Endodermal cell (in vitro differentiated cells): ENCODE measurements at regions not wholly inside any gene's neighbourhood (a gene's known extent, or its start where the extent isn't known, plus 50 kb on each side); places are given as distances from the start of the nearest gene placed in this dataset.

Experiments
- DNase-seq: peaks from one replicate; pipeline ENCODE4 v3.0.0-alpha.2; 2017
- H3K27ac ChIP-seq: 2 replicates; pipeline ENCODE4 v1.5.1; 2013; ENCODE audit warnings: mild to moderate bottlenecking, low read depth, low read length, moderate library complexity
- H3K27me3 ChIP-seq: 2 replicates; pipeline ENCODE4 v1.6.1; 2013; ENCODE audit warnings: mild to moderate bottlenecking, low read length, moderate library complexity; ENCODE audit not compliant: insufficient read depth, control insufficient read depth, poor library complexity, severe bottlenecking
- H3K36me3 ChIP-seq: 2 replicates; pipeline ENCODE4 v1.7.0; 2013; ENCODE audit warnings: mild to moderate bottlenecking, low read length, moderate library complexity; ENCODE audit not compliant: control insufficient read depth, insufficient read depth
- H3K4me1 ChIP-seq: one replicate; pipeline ENCODE4 v1.7.0; 2013; ENCODE audit warnings: low read length; ENCODE audit not compliant: control insufficient read depth, insufficient read depth
- H3K4me3 ChIP-seq: 2 replicates; pipeline ENCODE4 v1.5.1; 2013; ENCODE audit warnings: mild to moderate bottlenecking, low read length, moderate library complexity
- H3K9ac ChIP-seq: 2 replicates; pipeline ENCODE4 v1.6.1; 2013; ENCODE audit warnings: mild to moderate bottlenecking, low read length, moderate library complexity; ENCODE audit not compliant: poor library complexity, severe bottlenecking; ENCODE audit errors: extremely low read depth
- H3K9me3 ChIP-seq: 2 replicates; pipeline ENCODE4 v1.6.1; 2013; ENCODE audit warnings: mild to moderate bottlenecking, low read length, moderate library complexity; ENCODE audit not compliant: control insufficient read depth
- H3K27ac Mint-ChIP-seq: 2 replicates; pipeline ENCODE4 v1.8.0; 2020; ENCODE audit warnings: mixed read lengths
- H3K27me3 Mint-ChIP-seq: 2 replicates; pipeline ENCODE4 v1.8.0; 2021; ENCODE audit warnings: mild to moderate bottlenecking, mixed read lengths; ENCODE audit not compliant: insufficient read depth
- H3K36me3 Mint-ChIP-seq: 2 replicates; pipeline ENCODE4 v1.8.0; 2020; ENCODE audit warnings: low read depth, mixed read lengths
- H3K4me1 Mint-ChIP-seq: 2 replicates; pipeline ENCODE4 v1.8.0; 2020; ENCODE audit warnings: mixed read lengths
- H3K4me3 Mint-ChIP-seq: 2 replicates; pipeline ENCODE4 v1.8.0; 2020; ENCODE audit warnings: mild to moderate bottlenecking, moderate library complexity, mixed read lengths
- H3K9me3 Mint-ChIP-seq: 2 replicates; pipeline ENCODE4 v1.8.0; 2020; ENCODE audit warnings: mild to moderate bottlenecking, mixed read lengths
- CTCF ChIP-seq: fragments of 200-600 bp; sonication (generic); conservative IDR thresholded peaks from 2 replicates; pipeline ENCODE4 v1.5.0; 2021; ENCODE audit warnings: antibody characterized with exemption, mild to moderate bottlenecking
- WGBS, 2 experiments: methylation state at CpG; one replicate each; pipeline versions ENCODE4 v1.1.5 to v1.1.7; 2013; ENCODE audit warnings: missing lambda C conversion rate in 2 of 2, mixed read lengths in 1 of 2; ENCODE audit not compliant: insufficient coverage in 1 of 2, insufficient read length in 1 of 2; 5-methylcytosine and 5-hydroxymethylcytosine counted together

- DNase-seq: no peak
- H3K9ac ChIP-seq: no peak overlapping the region
- H3K4me3 ChIP-seq: no peak overlapping the region
- Mint-ChIP-seq H3K27me3 (peaks cover 1% of the 10 kb centered on the region), H3K4me3 (no peak overlapping the region), H3K9me3 (peaks cover 10% of the 10 kb centered on the region), H3K4me1 (peaks cover 3% of the 10 kb centered on the region), H3K27ac (no peak overlapping the region), H3K36me3 (no peaks in the 10 kb centered on the region)
- peaks cover 10% of the 10 kb centered on the region for H3K9me3 ChIP-seq
- no peak for TF ChIP-seq CTCF
- H3K27me3 ChIP-seq: no peaks in the 10 kb centered on the region
- H3K4me1 ChIP-seq: no peaks in the 10 kb centered on the region
- H3K27ac ChIP-seq: no peak overlapping the region
- WGBS, 2 experiments: 90 to 93% methylated on average over 3 to 5 of the region's 5 CpGs
- no peaks in the 10 kb centered on the region for H3K36me3 ChIP-seq
Measured at GRCh38 chr13:44690376-44690775, 114.2 kb upstream of the TSC22D1 start.

GRCh38 chr13:44688652-44689051 lies 112.5 kb upstream of the TSC22D1 start:
- Mint-ChIP-seq H3K36me3 (no peaks in the 10 kb centered on the region), H3K9me3 (peaks cover 23% of the 10 kb centered on the region), H3K4me3 (no peak overlapping the region), H3K4me1 (no peaks in the 10 kb centered on the region), H3K27ac (no peak overlapping the region), H3K27me3 (no peaks in the 10 kb centered on the region)
- TF ChIP-seq CTCF: no peak
- Histone ChIP-seq H3K27ac (no peak overlapping the region), H3K36me3 (no peaks in the 10 kb centered on the region), H3K9ac (no peak overlapping the region), H3K9me3 (peaks cover 16% of the 10 kb centered on the region), H3K27me3 (no peaks in the 10 kb centered on the region), H3K4me3 (no peak overlapping the region), H3K4me1 (no peaks in the 10 kb centered on the region)
- DNase-seq: no peak

GRCh38 chr13:44686531-44686934 lies 110.4 kb upstream of the TSC22D1 start:
- H3K27me3 ChIP-seq: no peaks in the 10 kb centered on the region
- no peaks in the 10 kb centered on the region for H3K36me3 ChIP-seq
- WGBS, 2 experiments: 94 to 98% methylated on average over 4 of the region's 4 CpGs
- no peaks in the 10 kb centered on the region for H3K27me3 Mint-ChIP-seq
- H3K36me3 Mint-ChIP-seq: no peaks in the 10 kb centered on the region
- no peaks in the 10 kb centered on the region for H3K4me1 Mint-ChIP-seq
- no peak overlapping the region for H3K4me3 Mint-ChIP-seq
- H3K4me3 ChIP-seq: no peak overlapping the region
- no peak overlapping the region for H3K9ac ChIP-seq
- peaks cover 26% of the 10 kb centered on the region for H3K9me3 Mint-ChIP-seq
- no peak overlapping the region for H3K27ac ChIP-seq
- H3K27ac Mint-ChIP-seq: no peak overlapping the region
- no peak for TF ChIP-seq CTCF
- DNase-seq: no peak
- H3K9me3 ChIP-seq: peaks cover 20% of the 10 kb centered on the region
- no peaks in the 10 kb centered on the region for H3K4me1 ChIP-seq
